Tibial nerve (tissue), 4 donors: ENCODE measurements at regions not wholly inside any gene's neighbourhood (a gene's known extent, or its start where the extent isn't known, plus 50 kb on each side); places are given as distances from the start of the nearest gene placed in this dataset.
A peak's percentile ranks its signal among the peaks of the same experiment; 100 is the strongest.

ENCODE experiments used
- DNase-seq, 2 donors: peaks; one replicate each; pipeline ENCODE4 v3.0.0-alpha.2; 2019; ENCODE audit warnings: low spot score in 2 of 2
- H3K27ac ChIP-seq, 4 donors: fragments of 200-600 bp; sonication (generic) in 3 of 4; one replicate each; pipeline ENCODE4 v1.5.1; 2017 to 2019; ENCODE audit warnings: mild to moderate bottlenecking in 1 of 4
- H3K27me3 ChIP-seq, 2 donors: fragments of 200-600 bp; sonication (generic) in 1 of 2; one replicate each; pipeline versions ENCODE4 v1.5.1 to v1.6.0; 2017 to 2019
- H3K36me3 ChIP-seq, 3 donors: fragments of 200-600 bp; sonication (generic); one replicate each; pipeline ENCODE4 v1.5.1; 2018 to 2019
- H3K4me1 ChIP-seq, 4 donors: fragments of 200-600 bp; sonication (generic) in 3 of 4; one replicate each; pipeline ENCODE4 v1.5.1; 2017 to 2019
- H3K4me3 ChIP-seq, 4 donors: fragments of 200-600 bp; sonication (generic) in 3 of 4; one replicate each; pipeline ENCODE4 v1.5.1; 2017 to 2019; ENCODE audit warnings: mild to moderate bottlenecking in 1 of 4, moderate library complexity in 1 of 4
- H3K9me3 ChIP-seq, 4 donors: fragments of 200-600 bp; sonication (generic) in 3 of 4; one replicate each; pipeline ENCODE4 v1.5.1; 2017 to 2019
- EP300 ChIP-seq, 2 donors: sonication (generic); formaldehyde crosslinking; IDR thresholded peaks; one replicate each; pipeline ENCODE4 v1.6.1; 2017; ENCODE audit warnings: antibody characterized with exemption in 2 of 2, mild to moderate bottlenecking in 1 of 2
- POLR2A ChIP-seq, 2 donors: fragments of 450-650 bp; IDR thresholded peaks; one replicate each; pipeline ENCODE4 v1.6.1; 2017; ENCODE audit warnings: antibody characterized with exemption in 2 of 2, mild to moderate bottlenecking in 2 of 2, moderate library complexity in 2 of 2
- WGBS, 2 donors: methylation state at CpG; one replicate each; pipeline ENCODE4 v1.1.5; 2018; 5-methylcytosine and 5-hydroxymethylcytosine counted together
- TF ChIP-seq, protein P1 (sequence below), 5 experiments: fragments of 200-600 bp in 3 of 5; fragments of 450-650 bp in 2 of 5; sonication (generic) in 3 of 5; IDR thresholded peaks; one replicate each; pipeline ENCODE4 v1.5.1; 2016 to 2019; ENCODE audit warnings: antibody characterized with exemption in 5 of 5, mild to moderate bottlenecking in 3 of 5, moderate library complexity in 2 of 5

DNA sequence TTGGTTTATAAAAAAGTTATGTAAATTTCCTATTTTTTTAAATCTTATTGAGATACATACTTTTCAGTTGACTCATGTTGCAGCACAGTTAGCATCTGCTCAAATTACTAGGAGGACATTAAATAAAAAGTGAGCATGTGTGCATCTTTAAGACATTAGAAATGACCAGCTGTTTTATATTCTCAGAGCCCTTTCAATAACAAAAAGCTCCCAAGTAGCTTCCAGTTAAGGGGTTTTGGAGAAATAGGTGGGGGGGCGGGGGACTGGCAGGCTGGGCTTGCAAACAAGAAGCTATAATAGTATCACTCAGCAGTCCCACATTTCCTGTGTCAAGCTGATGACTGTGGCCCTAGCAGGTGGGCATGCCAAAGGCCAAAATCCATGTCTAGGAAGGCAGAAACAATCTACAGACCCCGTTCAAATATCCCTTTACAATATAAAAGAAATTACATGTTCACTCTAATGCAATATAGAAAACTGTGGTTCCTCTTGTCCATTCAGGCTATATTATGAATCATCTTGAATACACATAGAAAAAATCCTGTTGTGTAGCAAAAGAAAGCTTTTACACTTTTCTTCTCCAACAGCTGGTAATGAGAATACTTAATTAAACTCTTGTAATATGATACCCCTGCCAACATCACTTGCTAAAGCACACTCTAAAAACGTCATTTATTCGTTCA lies 1713.2 kb upstream of the SLC10A2 start:
- no peak overlapping the region for H3K4me3 ChIP-seq
- H3K27ac ChIP-seq, result no peak overlapping the region
- H3K4me1 ChIP-seq, result no peaks in the 10 kb centered on the region
- DNase-seq, result no peak
- H3K27me3 ChIP-seq, result no peaks in the 10 kb centered on the region
- H3K9me3 ChIP-seq, result no peaks in the 10 kb centered on the region
- 47 to 50% methylated on average over 4 of the region's 4 CpGs for WGBS, 2 donors
- TF ChIP-seq POLR2A (IDR thresholded peaks at IDR 0.05) (no peak), EP300 (IDR thresholded peaks at IDR 0.05) (no peak)
- TF ChIP-seq, protein P1, sequence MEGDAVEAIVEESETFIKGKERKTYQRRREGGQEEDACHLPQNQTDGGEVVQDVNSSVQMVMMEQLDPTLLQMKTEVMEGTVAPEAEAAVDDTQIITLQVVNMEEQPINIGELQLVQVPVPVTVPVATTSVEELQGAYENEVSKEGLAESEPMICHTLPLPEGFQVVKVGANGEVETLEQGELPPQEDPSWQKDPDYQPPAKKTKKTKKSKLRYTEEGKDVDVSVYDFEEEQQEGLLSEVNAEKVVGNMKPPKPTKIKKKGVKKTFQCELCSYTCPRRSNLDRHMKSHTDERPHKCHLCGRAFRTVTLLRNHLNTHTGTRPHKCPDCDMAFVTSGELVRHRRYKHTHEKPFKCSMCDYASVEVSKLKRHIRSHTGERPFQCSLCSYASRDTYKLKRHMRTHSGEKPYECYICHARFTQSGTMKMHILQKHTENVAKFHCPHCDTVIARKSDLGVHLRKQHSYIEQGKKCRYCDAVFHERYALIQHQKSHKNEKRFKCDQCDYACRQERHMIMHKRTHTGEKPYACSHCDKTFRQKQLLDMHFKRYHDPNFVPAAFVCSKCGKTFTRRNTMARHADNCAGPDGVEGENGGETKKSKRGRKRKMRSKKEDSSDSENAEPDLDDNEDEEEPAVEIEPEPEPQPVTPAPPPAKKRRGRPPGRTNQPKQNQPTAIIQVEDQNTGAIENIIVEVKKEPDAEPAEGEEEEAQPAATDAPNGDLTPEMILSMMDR (IDR thresholded peaks at IDR 0.05), result no peak
- H3K36me3 ChIP-seq, result no peaks in the 10 kb centered on the region

DNA sequence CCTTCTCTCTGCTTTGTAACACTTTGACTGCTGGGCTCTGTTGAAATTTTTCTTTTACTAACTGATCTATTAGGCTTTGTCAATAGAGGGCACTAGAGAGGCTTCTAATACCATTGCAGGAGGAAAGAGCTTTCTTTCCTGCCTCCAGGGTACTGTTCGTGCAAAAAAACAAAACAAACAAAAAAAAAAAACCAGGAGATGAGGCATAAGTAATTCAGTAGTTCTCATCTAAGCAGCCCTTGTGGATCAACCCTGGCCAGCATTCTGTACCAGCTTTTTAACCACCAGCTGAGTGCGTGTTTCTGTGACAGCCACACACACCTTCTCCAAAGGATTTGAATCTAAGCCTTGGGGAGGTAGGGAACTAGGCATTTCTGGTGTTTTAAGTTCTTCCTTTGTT lies 1707.6 kb upstream of the SLC10A2 start:
- WGBS, 2 donors, result 52 to 60% methylated on average over 2 of the region's 2 CpGs
- H3K4me3 ChIP-seq, result no peak overlapping the region
- no peaks in the 10 kb centered on the region for H3K9me3 ChIP-seq
- DNase-seq, result no peak
- no peaks in the 10 kb centered on the region for H3K36me3 ChIP-seq
- H3K27me3 ChIP-seq, result no peaks in the 10 kb centered on the region
- no peak overlapping the region for H3K27ac ChIP-seq
- no peaks in the 10 kb centered on the region for H3K4me1 ChIP-seq
- TF ChIP-seq, protein P1 (IDR thresholded peaks at IDR 0.05), result peak in 1 of 5 experiments; percentile 33
- TF ChIP-seq EP300 (IDR thresholded peaks at IDR 0.05), result no peak

DNA sequence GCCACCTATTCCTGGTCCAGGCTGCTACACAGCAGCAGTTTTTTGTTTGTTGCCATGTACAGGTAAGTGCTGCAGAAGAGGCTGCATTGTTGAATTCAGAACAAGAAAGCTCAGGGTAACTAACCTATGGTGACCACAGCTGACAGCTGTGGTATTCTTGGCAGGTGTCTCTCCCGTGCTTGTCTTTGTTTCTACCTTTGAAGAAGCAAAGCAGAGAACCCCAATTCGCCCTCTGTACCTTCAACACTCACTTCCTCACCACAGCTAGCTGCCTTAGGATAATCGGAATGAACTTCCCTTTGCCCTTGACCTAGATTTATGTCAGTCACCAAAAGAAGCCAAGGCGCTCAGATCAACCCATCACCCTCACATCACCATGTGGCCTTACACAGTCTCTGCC lies 1703.3 kb upstream of the SLC10A2 start:
- Histone ChIP-seq H3K36me3 (no peaks in the 10 kb centered on the region), H3K27me3 (no peaks in the 10 kb centered on the region), H3K9me3 (no peaks in the 10 kb centered on the region), H3K4me1 (no peaks in the 10 kb centered on the region), H3K27ac (no peak overlapping the region), H3K4me3 (no peak overlapping the region)
- no peak for DNase-seq
- WGBS, 2 donors, result 79 to 85% methylated on average over 4 of the region's 4 CpGs
- TF ChIP-seq, protein P1 (IDR thresholded peaks at IDR 0.05), result no peak
- TF ChIP-seq EP300 (IDR thresholded peaks at IDR 0.05) (no peak), POLR2A (IDR thresholded peaks at IDR 0.05) (no peak)

DNA sequence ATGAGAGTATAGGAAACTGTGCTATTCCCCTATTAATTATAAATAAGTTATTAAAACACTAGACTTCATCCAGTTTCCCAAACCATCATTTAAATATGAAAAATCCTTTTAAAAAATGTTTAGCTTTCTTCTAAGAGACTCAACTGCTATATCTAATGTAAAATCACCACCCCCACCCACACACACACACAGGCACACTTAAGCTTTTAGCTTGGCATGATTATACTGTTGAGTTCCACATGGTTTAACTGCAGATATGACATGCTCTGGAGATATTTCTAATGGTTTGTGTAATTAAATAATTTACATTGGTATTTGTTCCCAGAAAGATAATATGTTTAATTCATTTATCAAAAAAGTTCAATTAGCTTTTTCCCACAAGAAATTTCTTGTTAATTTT lies 1700.1 kb upstream of the SLC10A2 start:
- DNase-seq, result no peak
- H3K27me3 ChIP-seq, result no peaks in the 10 kb centered on the region
- no peaks in the 10 kb centered on the region for H3K4me1 ChIP-seq
- no peak overlapping the region for H3K4me3 ChIP-seq
- H3K27ac ChIP-seq, result no peak overlapping the region
- no peak for TF ChIP-seq POLR2A (IDR thresholded peaks at IDR 0.05)
- no peak for TF ChIP-seq EP300 (IDR thresholded peaks at IDR 0.05)
- TF ChIP-seq, protein P1 (IDR thresholded peaks at IDR 0.05), result no peak
- H3K9me3 ChIP-seq, result no peaks in the 10 kb centered on the region
- H3K36me3 ChIP-seq, result no peaks in the 10 kb centered on the region

DNA sequence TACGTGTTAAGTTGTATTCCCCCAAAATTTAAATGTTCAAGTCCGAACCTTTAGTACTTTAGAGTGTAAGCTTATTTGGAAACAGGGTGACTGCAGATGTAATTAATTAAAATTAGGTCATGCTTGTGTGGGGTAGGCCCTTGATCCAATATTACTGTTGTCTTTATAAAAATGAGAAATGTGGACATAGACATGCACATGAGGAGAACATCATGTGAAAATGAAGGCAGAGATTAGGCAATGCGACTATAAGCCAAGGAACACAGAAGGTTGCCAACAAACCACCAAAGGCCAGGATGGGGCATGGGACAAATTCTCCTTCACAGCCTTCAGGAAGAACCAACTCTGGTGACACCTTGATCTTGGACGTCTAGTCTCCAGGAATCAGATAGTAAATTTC lies 1698.4 kb upstream of the SLC10A2 start:
- 82 to 83% methylated on average over 4 of the region's 4 CpGs for WGBS, 2 donors
- Histone ChIP-seq H3K9me3 (no peaks in the 10 kb centered on the region), H3K27ac (no peak overlapping the region), H3K4me3 (no peak overlapping the region), H3K36me3 (no peaks in the 10 kb centered on the region), H3K27me3 (no peaks in the 10 kb centered on the region), H3K4me1 (no peaks in the 10 kb centered on the region)
- TF ChIP-seq, protein P1 (IDR thresholded peaks at IDR 0.05), result no peak
- no peak for TF ChIP-seq POLR2A (IDR thresholded peaks at IDR 0.05)
- peak in 1 of 2 donors; percentile 20 for DNase-seq
